Psoas muscle (tissue), 7 donors: ENCODE measurements at regions not wholly inside any gene's neighbourhood (a gene's known extent, or its start where the extent isn't known, plus 50 kb on each side); places are given as distances from the start of the nearest gene placed in this dataset.

Experiments
- ATAC-seq, 4 donors: fragments of 200-7000 bp; cut with Tn5 transposase; one replicate each; pipeline ENCODE4 v1.9.1; 2020; ENCODE audit warnings: moderate library complexity in 3 of 4, mild to moderate bottlenecking in 2 of 4
- DNase-seq, 2 donors: peaks; one replicate each; pipeline ENCODE4 v3.0.0-alpha.2; 2020
- H3K27ac ChIP-seq: fragments of 200-600 bp; one replicate; pipeline ENCODE4 v1.8.0; 2022
- H3K27me3 ChIP-seq, 3 donors: fragments of 200-600 bp in 1 of 3; one replicate each; pipeline versions ENCODE4 v1.6.1 to v1.8.0; 2013 to 2022; ENCODE audit warnings: low read length in 2 of 3, mild to moderate bottlenecking in 2 of 3, moderate library complexity in 1 of 3; ENCODE audit not compliant: insufficient read depth in 3 of 3
- H3K36me3 ChIP-seq, 2 donors: fragments of 200-600 bp in 1 of 2; one replicate each; pipeline versions ENCODE4 v1.6.1 to v1.8.0; 2013 to 2022; ENCODE audit warnings: low read depth in 1 of 2, mild to moderate bottlenecking in 1 of 2, moderate library complexity in 1 of 2; ENCODE audit not compliant: insufficient read depth in 1 of 2
- H3K4me1 ChIP-seq: fragments of 200-600 bp; one replicate; pipeline ENCODE4 v1.8.0; 2022
- H3K4me3 ChIP-seq: fragments of 200-600 bp; one replicate; pipeline ENCODE4 v1.8.0; 2022; ENCODE audit warnings: mild to moderate bottlenecking
- H3K9me3 ChIP-seq: fragments of 200-600 bp; one replicate; pipeline ENCODE4 v1.8.0; 2022
- CTCF ChIP-seq: fragments of 200-600 bp; IDR thresholded peaks from one replicate; pipeline ENCODE4 v1.8.0; 2022; ENCODE audit warnings: antibody characterized with exemption
- WGBS, 3 donors: extraction: QIAGEN DNeasy Blood & Tissue Kit; methylation state at CpG; one replicate each; pipeline versions ENCODE4 v1.1.6 to v1.1.7; 2013; 5-methylcytosine and 5-hydroxymethylcytosine counted together
- intact Hi-C, 2 donors: fragments of 100-400 bp; cut with DNase I; formaldehyde crosslinking; loops; one replicate each; pipeline versions ENCODE4 v1.11.0 to v1.14.2; 2022
- donor health status: healthy with polysubstance abuse.
- donor health status: DM: no; HTN: no; CAD: no; lungs with moderate emphysema.
- donor health status: Bipolar disorder and iron deficiency.
- donor health status: healthy.
- donor health status: DM: yes; HTN: yes; CAD: no.
- donor health status: DM: no; HTN: no; CAD: no.
- donor health status: DM: yes; HTN: yes; CAD: no.

- H3K4me1 ChIP-seq = no peaks in the 10 kb centered on the region
- H3K27me3 ChIP-seq = no peaks in the 10 kb centered on the region
- TF ChIP-seq CTCF = no peak
- 27 to 37% (median 36%) methylated on average over 1 of the region's 1 CpG for WGBS, 3 donors
- no peaks in the 10 kb centered on the region for H3K9me3 ChIP-seq
- no peak overlapping the region for H3K4me3 ChIP-seq
- ATAC-seq (no peak), DNase-seq (no peak)
- H3K27ac ChIP-seq = no peak overlapping the region
- H3K36me3 ChIP-seq = no peaks in the 10 kb centered on the region
- intact Hi-C loops = no loop called here
Measured at GRCh38 chr3:81439108-81439507, 322.3 kb downstream of the GBE1 start.

- Histone ChIP-seq H3K9me3 (no peaks in the 10 kb centered on the region), H3K36me3 (no peaks in the 10 kb centered on the region), H3K4me3 (no peak overlapping the region), H3K27me3 (no peaks in the 10 kb centered on the region), H3K27ac (no peak overlapping the region), H3K4me1 (no peaks in the 10 kb centered on the region)
- no peak for TF ChIP-seq CTCF
- ATAC-seq = no peak
- WGBS, 3 donors = 85 to 88% (median 86%) methylated on average over 3 of the region's 3 CpGs
- DNase-seq = no peak
- intact Hi-C loops = no loop called here
Measured at GRCh38 chr3:81437683-81438082, 323.8 kb downstream of the GBE1 start.

GRCh38 chr3:81436182-81436581, 325.3 kb downstream of the GBE1 start:
- Histone ChIP-seq H3K4me1 (no peaks in the 10 kb centered on the region), H3K27ac (no peak overlapping the region), H3K9me3 (no peaks in the 10 kb centered on the region), H3K27me3 (no peaks in the 10 kb centered on the region), H3K36me3 (no peaks in the 10 kb centered on the region), H3K4me3 (no peak overlapping the region)
- intact Hi-C loops = no loop called here
- TF ChIP-seq CTCF = no peak
- DNase-seq (no peak), ATAC-seq (no peak)
- WGBS, 3 donors = 91 to 92% (median 91%) methylated on average over 3 of the region's 3 CpGs

GRCh38 chr3:81435050-81435449, 326.4 kb downstream of the GBE1 start:
- ATAC-seq (no peak), DNase-seq (no peak)
- intact Hi-C loops = no loop called here
- no peaks in the 10 kb centered on the region for H3K36me3 ChIP-seq
- WGBS, 3 donors = 78 to 88% (median 87%) methylated on average over 1 of the region's 1 CpG
- H3K9me3 ChIP-seq = no peaks in the 10 kb centered on the region
- H3K27me3 ChIP-seq = no peaks in the 10 kb centered on the region
- H3K4me3 ChIP-seq = no peak overlapping the region
- no peaks in the 10 kb centered on the region for H3K4me1 ChIP-seq
- no peak for TF ChIP-seq CTCF
- H3K27ac ChIP-seq = no peak overlapping the region

GRCh38 chr3:81434161-81434560, 327.3 kb downstream of the GBE1 start:
- no peak for DNase-seq
- H3K27me3 ChIP-seq = no peaks in the 10 kb centered on the region
- no peak for ATAC-seq
- H3K36me3 ChIP-seq = no peaks in the 10 kb centered on the region
- no peak overlapping the region for H3K4me3 ChIP-seq
- WGBS, 3 donors = 64 to 68% (median 68%) methylated on average over 3 of the region's 3 CpGs
- no peaks in the 10 kb centered on the region for H3K4me1 ChIP-seq
- intact Hi-C loops = no loop called here
- TF ChIP-seq CTCF = no peak
- H3K27ac ChIP-seq = no peak overlapping the region
- H3K9me3 ChIP-seq = no peaks in the 10 kb centered on the region
